Stimulated activated CD8-positive, alpha-beta memory T cell treated with anti-CD3 and anti-CD28 coated beads, Interleukin-7, amount 100 ng/mL, for 24 hours (primary cell): ENCODE measurements at regions not wholly inside any gene's neighbourhood (a gene's known extent, or its start where the extent isn't known, plus 50 kb on each side); places are given as distances from the start of the nearest gene placed in this dataset.
"Not testable (repeated sequence)": the region's sequence is repeated elsewhere in the genome, so short reads cannot be mapped to it uniquely, and the experiment has no call there.

Source experiments
- DNase-seq: peaks from one replicate; pipeline ENCODE4 v3.0.0-alpha.2; 2020; ENCODE audit warnings: low read depth

- no peak for DNase-seq
These were observed 72.7 kb upstream of the HSPA9 start for GRCh38 chr5:138647794-138648410.

DNA sequence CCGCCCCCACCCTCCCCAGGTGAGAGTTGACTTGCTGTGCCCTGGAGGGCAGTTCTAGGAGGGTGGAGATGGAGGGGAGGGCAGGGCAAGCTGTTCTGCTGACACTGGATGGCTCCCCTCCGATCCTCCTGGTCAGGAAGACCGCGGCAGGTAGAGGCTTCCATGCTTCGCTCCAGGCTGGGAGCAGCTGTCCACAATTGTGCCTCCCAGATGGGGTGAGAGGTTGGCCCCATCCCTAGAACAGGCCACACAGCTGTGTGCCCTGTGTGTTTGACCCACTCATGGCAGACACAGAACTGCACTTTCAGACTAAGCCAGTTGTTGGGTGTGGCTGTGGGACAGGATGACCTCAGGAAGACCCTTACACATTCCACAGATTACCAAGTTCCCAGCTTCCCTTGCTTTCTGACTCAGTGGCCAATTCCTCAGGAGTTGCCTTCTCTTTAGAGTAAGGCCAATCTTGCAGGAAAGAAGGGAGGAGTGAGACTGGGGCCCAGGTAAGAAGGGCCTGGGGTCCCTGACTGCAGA is 72.1 kb upstream of the HSPA9 start:
- DNase-seq: no peak

- DNase-seq: no peak
These were observed 71.5 kb upstream of the HSPA9 start for GRCh38 chr5:138646671-138647070.

GRCh38 chr5:138645778-138646575 is 70.8 kb upstream of the HSPA9 start:
- DNase-seq: no peak

GRCh38 chr5:138643040-138643791 is 68.0 kb upstream of the HSPA9 start:
- no peak for DNase-seq

DNA sequence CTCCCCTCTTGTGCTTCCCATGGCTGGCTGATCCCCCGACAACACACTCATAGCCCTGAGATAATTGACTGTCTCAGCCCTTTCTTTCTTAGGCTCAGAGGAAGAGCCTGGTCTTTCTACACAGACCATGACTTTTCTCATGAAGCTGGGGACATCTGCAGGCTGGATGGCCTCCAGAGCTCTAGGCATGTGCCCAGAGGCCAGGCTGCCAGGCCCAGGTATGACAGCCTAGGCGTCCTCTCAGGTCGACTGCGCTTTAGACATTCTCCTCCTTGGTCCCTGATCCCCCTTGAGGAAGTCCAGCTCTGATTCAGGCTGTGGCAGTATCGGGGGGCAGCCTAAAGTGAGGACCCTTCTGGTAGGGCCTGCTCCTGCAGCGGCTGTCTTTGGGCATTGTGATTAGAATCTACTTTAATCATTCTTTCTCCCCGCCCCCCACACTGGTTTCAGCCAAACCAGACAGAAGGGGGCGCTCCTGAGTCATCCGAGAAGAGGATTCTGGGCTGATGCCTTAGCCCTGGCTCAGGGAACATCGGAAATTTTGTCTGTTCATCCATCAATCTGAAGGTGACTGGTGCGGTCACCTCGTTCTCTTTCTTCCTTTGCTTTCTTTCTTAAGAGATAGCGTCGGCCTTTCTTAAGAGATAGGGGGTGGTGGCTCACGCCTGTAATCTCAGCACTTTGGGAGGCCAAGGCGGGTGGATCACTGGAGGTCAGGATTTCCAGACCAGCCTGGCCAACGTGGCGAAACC is 66.5 kb upstream of the HSPA9 start:
- peak; percentile 65 for DNase-seq

DNA sequence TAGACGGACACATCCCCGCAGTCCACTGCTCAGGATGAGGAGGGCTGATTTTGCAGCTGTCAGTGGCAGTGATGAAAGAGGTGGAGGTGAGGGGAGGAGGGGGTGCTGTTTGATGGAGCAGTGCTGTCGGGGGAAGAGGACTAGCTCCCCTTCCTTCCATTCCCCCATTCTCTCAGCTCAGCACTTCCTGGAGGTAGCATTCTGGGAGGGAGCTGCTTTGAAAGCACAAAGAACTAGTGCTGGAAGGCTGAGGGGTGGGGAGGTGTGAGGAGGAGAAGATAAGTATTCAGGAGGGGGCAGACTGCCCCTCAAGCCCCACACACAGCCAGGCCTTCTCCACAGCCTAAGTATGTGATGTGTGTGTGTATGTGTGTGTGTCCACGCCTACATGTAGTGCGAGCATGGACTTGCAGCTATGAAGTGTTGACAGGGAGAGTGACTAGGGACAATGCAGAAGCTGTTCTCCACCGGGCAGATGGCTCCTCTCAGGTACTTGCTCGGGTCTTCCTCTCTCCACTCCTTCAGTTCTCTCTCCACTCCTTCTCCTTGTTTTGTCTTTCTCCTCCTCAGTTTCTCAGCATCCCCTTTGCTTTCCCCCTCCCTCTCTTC is 65.5 kb upstream of the HSPA9 start:
- no peak for DNase-seq

- no peak for DNase-seq
These were observed 64.9 kb upstream of the HSPA9 start for GRCh38 chr5:138640138-138640537.

DNA sequence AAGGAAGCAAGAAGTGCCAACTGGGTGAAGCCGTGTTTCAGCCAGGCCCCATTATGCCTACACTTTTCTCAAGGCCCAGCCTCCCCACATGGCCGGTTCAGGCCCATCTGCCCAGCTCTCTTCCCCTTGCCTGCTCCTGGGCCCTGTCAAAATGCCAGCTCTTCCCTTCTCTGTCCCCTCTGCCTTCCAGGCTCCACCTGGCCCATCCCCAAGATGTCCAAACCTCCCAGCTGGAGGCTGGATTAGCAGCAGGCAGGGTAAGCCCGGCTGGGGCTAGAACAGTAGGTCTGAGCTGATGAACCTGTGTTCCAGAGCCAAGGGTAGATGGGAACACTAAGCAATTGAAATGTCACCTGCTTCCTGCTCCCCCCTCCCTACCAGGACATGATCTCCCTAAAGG is 64.1 kb upstream of the HSPA9 start:
- no peak for DNase-seq

GRCh38 chr5:138637256-138637655 is 62.1 kb upstream of the HSPA9 start:
- DNase-seq: no peak

DNA sequence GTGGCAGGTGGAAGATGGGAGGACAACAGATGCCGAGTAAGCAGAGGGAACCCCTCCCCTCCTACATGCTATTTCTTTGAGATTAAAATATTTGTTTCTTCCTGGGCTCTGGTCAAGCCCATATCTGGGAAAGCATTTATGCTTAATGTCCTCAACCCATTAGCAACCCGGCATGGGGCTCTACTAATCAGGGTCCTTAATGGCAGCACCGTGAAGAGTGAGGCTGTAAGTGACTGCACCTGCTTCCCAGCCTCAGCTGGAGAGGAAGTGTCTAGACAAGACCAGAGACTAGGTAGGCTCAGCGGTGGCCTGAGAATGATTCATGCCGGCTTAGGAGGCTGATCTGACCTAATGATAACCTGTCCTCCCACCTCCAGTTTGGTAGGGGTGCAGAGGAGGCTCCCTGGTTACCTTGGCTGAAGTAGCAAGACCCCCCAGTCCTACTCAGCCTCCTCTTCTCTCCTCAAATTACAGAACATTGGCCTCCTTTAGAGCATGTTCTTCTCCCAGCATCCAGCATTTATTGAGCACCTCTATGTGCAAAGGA is 61.3 kb upstream of the HSPA9 start:
- no peak for DNase-seq

GRCh38 chr5:138635708-138636107 is 60.5 kb upstream of the HSPA9 start:
- no peak for DNase-seq

- no peak for DNase-seq
These were observed 60.1 kb upstream of the HSPA9 start for GRCh38 chr5:138635265-138635664.

DNA sequence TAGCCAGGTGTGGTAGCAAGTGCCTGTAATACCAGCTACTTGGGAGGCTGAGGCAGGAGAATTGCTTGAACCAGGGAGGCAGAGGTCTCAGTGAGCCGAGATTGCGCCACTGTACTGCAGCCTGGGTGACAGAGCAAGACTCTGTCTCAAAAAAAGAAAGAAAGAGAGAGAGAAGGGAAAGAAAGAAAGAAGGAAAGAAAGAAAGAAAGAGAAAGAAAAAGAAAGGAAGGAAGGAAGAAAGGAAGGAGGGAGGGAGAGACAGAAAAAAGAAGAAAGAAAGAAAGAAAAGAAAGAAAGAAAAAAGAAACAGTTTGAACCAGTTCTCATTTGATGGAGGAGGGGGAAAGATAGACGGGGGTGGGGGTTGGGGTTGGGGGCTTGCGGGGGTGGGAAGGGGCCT is 59.6 kb upstream of the HSPA9 start:
- not testable (repeated sequence) for DNase-seq

- DNase-seq: no peak
These were observed 57.8 kb upstream of the HSPA9 start for GRCh38 chr5:138632900-138633489.

DNA sequence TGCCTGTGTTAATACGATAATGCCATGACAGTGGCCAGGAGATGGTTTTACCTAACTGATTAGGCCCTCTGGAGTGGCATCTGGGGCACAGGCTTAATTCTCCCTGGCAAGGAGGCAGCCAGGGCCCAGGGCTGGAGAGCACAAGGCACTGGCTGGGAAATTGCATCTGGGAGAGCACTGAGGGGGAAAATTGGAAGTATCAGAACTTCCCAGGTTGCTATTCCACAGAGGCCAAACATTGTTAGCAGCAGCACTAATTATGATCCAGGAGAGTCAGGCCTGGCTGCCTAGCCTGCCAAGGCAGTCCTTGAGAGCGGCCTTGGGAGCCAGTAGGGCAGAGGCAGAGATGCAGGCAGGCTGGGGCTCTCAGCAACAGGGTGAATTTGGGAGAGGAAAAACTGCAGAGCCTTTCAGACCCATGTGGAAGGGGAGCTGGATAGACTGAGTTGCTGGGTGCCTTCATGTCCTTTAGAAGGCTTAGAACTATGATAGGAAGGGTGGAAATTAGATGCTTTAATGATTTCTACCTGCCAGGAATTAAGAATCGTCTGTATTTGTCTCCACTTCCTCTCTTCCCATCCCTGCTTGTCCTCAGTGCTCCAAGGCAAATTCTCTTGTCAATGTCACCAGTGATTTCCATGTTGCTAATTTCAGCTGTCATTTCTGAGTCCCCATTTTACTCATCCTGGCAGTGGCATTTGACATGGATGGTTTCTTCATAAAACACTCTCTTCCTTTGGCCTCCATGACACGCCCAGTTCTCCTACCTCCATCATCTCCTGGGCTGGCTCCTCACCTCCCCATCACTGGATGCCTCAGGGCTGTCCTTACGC is 56.1 kb upstream of the HSPA9 start:
- no peak for DNase-seq

GRCh38 chr5:138629392-138629791 is 54.2 kb upstream of the HSPA9 start:
- no peak for DNase-seq

DNA sequence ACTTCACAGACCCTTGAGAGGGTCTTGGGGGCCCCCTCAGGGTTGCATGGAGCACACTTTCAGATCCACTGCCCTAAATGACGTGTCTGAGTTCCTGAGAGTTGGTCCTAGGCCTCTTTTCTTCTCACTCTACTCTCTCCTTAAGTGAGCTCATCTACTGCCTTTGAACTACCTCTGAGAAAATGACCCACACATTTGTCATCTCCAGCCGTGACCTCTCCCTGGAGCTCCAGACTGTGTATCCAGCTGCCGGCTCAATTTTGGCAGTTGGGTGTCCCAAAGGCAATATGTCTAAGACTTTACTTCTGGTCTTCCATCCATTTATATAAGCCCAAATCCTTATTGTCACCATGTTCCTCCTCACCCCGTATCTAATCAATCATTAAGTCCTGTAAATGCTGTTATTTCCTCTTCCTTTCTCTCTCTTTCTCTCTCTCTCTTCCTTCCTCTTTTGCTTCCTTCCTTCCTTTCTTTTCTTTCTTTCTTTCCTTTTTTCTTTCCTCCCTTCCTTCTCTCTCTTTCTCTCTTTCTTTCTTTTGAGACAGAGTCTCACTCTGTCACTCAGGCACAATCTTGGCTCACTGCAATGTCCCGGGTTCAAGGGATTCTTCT is 51.2 kb upstream of the HSPA9 start:
- DNase-seq: no peak

GRCh38 chr5:138625134-138625533 is 49.9 kb upstream of the HSPA9 start:
- no peak for DNase-seq
